ENCODE measurements at regions not wholly inside any gene's neighbourhood (a gene's known extent, or its start where the extent isn't known, plus 50 kb on each side); places are given as distances from the start of the nearest gene placed in this dataset.

DNA sequence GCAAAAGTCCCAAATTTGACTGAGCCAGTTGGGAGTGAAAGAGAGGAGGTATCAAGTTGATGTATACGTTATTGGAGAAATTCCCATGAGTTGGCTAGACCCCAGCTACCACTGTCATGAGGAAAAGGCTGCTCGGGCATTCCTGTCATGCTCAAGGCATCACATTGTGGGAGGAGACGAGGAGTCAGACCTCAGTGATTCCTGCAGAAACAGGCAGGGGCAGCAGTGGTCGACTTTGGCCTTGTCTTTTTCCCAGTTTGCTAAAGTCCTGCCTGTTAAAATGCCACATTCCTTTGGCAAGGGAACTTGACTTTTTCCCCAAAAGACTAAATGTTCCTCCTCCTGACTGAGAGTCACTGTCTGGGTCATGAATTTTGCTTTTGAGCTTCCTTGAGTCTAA, 295.5 kb upstream of the HS3ST5 start:
- TF ChIP-seq POLR2A (IDR thresholded peaks at IDR 0.05; ENCODE audit: low read length) (no peak), GATA1 (IDR thresholded peaks at IDR 0.05; ENCODE audit: low read depth, low read length) (no peak)
